Daoy (cell line): ENCODE measurements at regions not wholly inside any gene's neighbourhood (a gene's known extent, or its start where the extent isn't known, plus 50 kb on each side); places are given as distances from the start of the nearest gene placed in this dataset.
A peak's percentile ranks its signal among the peaks of the same experiment; 100 is the strongest.

ENCODE experiments used
- DNase-seq: peaks from one replicate; pipeline ENCODE4 v3.0.0-alpha.2; 2015; ENCODE audit warnings: low read depth

DNA sequence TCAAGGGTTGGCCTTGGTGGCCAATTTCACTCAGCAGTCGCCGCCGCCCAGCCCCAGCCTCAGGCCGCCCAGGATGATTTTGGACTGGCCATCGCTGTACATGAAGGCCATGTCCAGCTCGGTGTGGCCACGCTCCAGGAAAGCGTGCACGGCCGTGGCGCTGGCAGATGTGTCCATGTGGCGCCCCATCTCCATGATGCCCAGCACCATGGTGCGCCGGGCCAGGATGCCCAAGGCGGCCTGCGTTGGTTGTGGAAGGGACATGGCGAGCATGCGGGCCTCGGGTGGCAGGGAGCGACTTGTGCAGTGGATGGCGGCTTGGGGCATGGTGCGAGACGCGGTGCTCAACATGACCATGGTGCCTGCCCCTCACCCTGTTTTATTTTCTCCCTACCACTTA lies 55.4 kb downstream of the ZCCHC12 start:
- DNase-seq, result no peak

DNA sequence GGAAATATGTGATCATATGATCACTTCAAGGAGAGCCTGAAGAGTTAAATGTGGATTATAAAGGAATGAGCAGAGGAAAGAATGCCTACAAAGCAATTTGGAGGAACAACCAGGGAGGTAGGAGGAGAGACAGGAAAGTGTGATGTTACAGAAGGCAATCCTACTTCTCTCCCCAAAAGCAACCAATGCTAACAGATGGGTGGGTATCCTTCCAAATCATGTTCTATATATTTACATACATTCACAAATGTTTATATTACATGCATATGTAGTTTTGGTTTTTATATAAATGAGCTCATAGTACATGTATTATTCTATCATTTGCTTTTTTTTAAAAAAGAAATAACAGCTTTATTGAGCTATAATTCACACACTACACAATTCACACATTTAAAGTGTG lies 56.0 kb downstream of the ZCCHC12 start:
- DNase-seq, result no peak

DNA sequence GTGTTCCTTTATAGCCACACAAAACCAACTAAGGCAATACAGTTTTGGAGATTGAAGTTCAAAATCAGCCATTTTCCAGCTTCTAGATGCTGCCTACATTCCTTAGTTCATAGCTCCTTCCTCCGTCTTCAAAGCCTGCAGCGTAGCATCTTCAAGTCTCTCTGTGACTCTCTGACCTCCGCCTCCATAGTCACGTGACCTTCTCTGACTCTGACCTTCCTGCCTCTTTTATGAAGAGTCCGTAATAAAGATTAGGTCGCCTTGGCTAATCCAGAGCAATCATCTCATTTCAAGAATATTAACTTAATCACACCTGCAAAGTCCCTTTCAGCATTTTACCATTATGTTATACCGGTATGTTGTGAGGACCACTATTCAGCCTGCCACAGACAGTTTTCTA lies 60.4 kb downstream of the ZCCHC12 start:
- no peak for DNase-seq

DNA sequence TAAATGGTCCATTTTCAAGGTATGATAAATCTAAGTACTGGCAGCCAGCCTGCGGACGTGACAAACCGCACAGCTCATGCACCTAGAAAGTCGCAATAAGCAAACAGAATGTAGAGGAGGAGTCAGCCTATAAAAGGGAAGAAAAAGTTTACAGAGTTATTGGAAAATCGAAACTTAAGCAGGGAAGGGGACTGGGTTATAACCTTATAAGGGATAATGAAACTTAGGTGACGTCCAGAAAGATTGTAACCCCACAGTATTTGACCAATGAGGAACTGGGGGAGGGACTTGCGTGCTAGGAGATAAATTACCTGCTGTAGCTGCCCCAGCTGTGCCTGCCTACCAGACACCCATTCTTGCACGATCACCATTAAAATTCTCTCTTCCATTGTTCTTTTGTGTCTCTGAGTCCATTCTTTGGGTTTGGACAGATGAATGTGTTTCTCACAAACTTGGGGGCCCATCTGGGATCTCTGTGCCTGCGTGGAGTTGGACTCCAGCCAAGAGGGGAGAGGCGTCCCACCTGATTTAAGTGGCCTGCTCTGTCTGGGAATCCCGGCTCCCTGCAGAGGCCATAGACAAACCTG lies 61.0 kb downstream of the ZCCHC12 start:
- DNase-seq, result peak; percentile 4

DNA sequence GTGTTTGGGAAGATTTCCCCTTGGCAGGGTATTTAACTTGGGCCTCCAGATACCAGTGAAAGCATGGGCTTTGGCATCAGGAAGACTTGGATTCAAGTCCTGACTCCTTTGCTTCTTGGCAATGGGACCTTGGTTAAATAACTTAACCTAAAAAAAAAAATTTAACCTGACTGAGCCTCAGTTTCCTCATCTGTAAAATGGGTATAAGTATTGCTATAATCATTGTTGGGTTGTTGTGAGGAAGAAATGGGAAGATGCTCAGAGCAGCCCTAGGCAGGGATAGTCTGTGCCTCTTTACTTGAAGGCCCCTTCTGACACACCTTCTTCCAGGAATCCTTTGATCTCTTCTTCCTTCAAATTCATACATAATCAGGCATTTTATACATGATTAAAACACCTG lies 70.3 kb downstream of the ZCCHC12 start:
- no peak for DNase-seq

DNA sequence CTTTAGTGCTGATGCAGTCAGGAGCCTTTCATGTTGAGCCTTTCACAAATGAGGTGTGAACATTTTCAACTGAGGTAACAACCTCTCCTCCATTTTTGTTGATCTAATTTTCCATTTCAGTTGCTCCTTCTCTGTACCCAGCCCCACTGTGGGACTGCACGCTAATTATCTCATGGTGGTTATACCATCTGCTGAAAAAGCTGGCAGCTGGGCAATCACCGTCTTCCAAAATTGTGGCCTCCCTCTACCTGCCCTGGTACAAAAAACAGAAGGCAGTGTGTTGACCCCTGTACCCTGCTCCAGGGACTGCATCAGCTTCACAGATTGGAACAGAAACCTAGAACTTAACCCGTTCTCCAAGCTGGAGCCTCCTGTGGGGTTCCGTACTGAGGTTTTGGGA lies 72.4 kb upstream of the LONRF3 start:
- no peak for DNase-seq

DNA sequence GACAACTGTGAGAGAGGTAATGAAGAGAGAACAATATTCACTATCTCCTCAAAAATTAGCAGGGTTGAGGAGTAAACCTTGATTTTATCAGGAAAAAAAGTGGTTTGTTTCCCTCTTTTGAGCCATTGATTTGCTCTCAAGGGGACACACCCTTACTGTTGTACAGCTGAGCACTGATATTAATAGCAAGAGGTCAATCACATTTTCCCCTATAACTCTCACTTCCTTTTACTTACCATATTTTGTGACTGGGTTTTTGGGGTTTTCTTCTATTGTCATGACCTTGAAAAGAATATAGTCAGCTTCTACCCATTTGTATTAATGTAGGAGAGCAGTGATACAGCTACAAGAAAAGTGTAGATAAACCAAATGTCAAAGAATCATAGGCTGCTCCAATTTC lies 70.2 kb upstream of the LONRF3 start:
- DNase-seq, result no peak

DNA sequence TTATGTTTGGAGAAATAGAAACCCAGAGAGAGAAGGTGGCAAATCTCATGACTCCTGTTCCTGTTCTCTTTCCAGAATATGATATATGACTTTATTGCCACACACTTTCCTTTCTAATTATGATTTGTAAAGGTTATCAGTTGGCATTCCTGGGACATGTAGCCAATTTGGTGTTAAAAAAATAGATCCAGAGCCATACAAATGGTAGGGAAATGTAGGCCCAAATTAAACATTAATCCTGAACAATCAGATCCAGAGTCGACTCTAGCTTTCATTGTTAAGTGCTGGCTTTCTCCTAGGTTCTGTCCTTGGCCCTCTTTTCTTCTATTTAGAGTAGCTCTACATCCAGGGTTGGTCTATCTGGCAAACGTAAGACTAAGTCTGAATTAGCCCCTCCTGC lies 69.8 kb upstream of the LONRF3 start:
- DNase-seq, result no peak
